ENCODE measurements at regions not wholly inside any gene's neighbourhood (a gene's known extent, or its start where the extent isn't known, plus 50 kb on each side); places are given as distances from the start of the nearest gene placed in this dataset.
A peak's percentile ranks its signal among the peaks of the same experiment; 100 is the strongest.

GRCh38 chr10:43943818-43944360 is 295.2 kb upstream of the ZNF32 start:
- DNase-seq (no peak), ATAC-seq (ENCODE audit: low read depth in 2 of 2) (no peak)
- H3K9me3 Mint-ChIP-seq = peaks cover 0 to 4% (median 0%) of the 10 kb centered on the region in 7 donors
- H3K36me3 Mint-ChIP-seq = no peaks in the 10 kb centered on the region
- Histone ChIP-seq H3K9me3 (ENCODE audit: control insufficient read depth in 2 of 2, low read length in 2 of 2) (no peaks in the 10 kb centered on the region), H3K27ac (ENCODE audit: insufficient read depth, low read length, poor library complexity, severe bottlenecking) (no peak overlapping the region), H3K4me1 (ENCODE audit: control insufficient read depth, insufficient read depth, low read length, poor library complexity, severe bottlenecking) (no peaks in the 10 kb centered on the region), H3K4me3 (ENCODE audit: low read depth, low read length) (no peak overlapping the region), H3K27me3 (ENCODE audit: control insufficient read depth, insufficient read depth, low read length) (no peaks in the 10 kb centered on the region), H3K36me3 (ENCODE audit: control insufficient read depth, insufficient read depth, low read length) (no peaks in the 10 kb centered on the region)
- H3K27me3 Mint-ChIP-seq = no peaks in the 10 kb centered on the region
- no peak overlapping the region for H3K4me3 Mint-ChIP-seq
- H3K4me1 Mint-ChIP-seq = peaks cover 0 to 6% (median 1%) of the 10 kb centered on the region in 4 donors
- H3K27ac Mint-ChIP-seq = no peak overlapping the region

- Histone ChIP-seq H3K4me3 (ENCODE audit: low read depth, low read length) (no peak overlapping the region), H3K36me3 (ENCODE audit: control insufficient read depth, insufficient read depth, low read length) (no peaks in the 10 kb centered on the region), H3K9me3 (ENCODE audit: control insufficient read depth in 2 of 2, low read length in 2 of 2) (no peaks in the 10 kb centered on the region), H3K27ac (ENCODE audit: insufficient read depth, low read length, poor library complexity, severe bottlenecking) (no peak overlapping the region), H3K27me3 (ENCODE audit: control insufficient read depth, insufficient read depth, low read length) (no peaks in the 10 kb centered on the region), H3K4me1 (ENCODE audit: control insufficient read depth, insufficient read depth, low read length, poor library complexity, severe bottlenecking) (no peaks in the 10 kb centered on the region)
- no peaks in the 10 kb centered on the region for H3K27me3 Mint-ChIP-seq
- H3K9me3 Mint-ChIP-seq = no peaks in the 10 kb centered on the region
- no peaks in the 10 kb centered on the region for H3K36me3 Mint-ChIP-seq
- DNase-seq (no peak), ATAC-seq (ENCODE audit: low read depth in 2 of 2) (no peak)
- H3K4me3 Mint-ChIP-seq = no peak overlapping the region
- peaks cover 0 to 6% (median 1%) of the 10 kb centered on the region in 4 donors for H3K4me1 Mint-ChIP-seq
- H3K27ac Mint-ChIP-seq = no peak overlapping the region
Observed at GRCh38 chr10:43943119-43943817, 294.6 kb upstream of the ZNF32 start.

- peaks cover 0 to 6% (median 1%) of the 10 kb centered on the region in 4 donors for H3K4me1 Mint-ChIP-seq
- no peak overlapping the region for H3K27ac ChIP-seq (ENCODE audit: insufficient read depth, low read length, poor library complexity, severe bottlenecking)
- no peaks in the 10 kb centered on the region for H3K36me3 Mint-ChIP-seq
- DNase-seq (no peak), ATAC-seq (ENCODE audit: low read depth in 2 of 2) (no peak)
- no peaks in the 10 kb centered on the region for H3K9me3 ChIP-seq (ENCODE audit: control insufficient read depth in 2 of 2, low read length in 2 of 2)
- H3K27me3 Mint-ChIP-seq = peaks cover 4% of the 10 kb centered on the region
- H3K27me3 ChIP-seq (ENCODE audit: control insufficient read depth, insufficient read depth, low read length) = no peaks in the 10 kb centered on the region
- no peak overlapping the region for H3K4me3 ChIP-seq (ENCODE audit: low read depth, low read length)
- no peaks in the 10 kb centered on the region for H3K9me3 Mint-ChIP-seq
- H3K4me1 ChIP-seq (ENCODE audit: control insufficient read depth, insufficient read depth, low read length, poor library complexity, severe bottlenecking) = no peaks in the 10 kb centered on the region
- peak overlapping the region in 1 of 3 donors; percentile 50 for H3K27ac Mint-ChIP-seq
- no peak overlapping the region for H3K4me3 Mint-ChIP-seq
- H3K36me3 ChIP-seq (ENCODE audit: control insufficient read depth, insufficient read depth, low read length) = no peaks in the 10 kb centered on the region
Observed at GRCh38 chr10:43942096-43942850, 293.6 kb upstream of the ZNF32 start.

- H3K27ac Mint-ChIP-seq = no peak overlapping the region
- H3K27ac ChIP-seq (ENCODE audit: insufficient read depth, low read length, poor library complexity, severe bottlenecking) = no peak overlapping the region
- ATAC-seq (ENCODE audit: low read depth in 2 of 2) = no peak
- H3K27me3 ChIP-seq (ENCODE audit: control insufficient read depth, insufficient read depth, low read length) = no peaks in the 10 kb centered on the region
- H3K27me3 Mint-ChIP-seq = peaks cover 4% of the 10 kb centered on the region
- no peak for DNase-seq
- H3K4me1 ChIP-seq (ENCODE audit: control insufficient read depth, insufficient read depth, low read length, poor library complexity, severe bottlenecking) = no peaks in the 10 kb centered on the region
- no peaks in the 10 kb centered on the region for H3K36me3 Mint-ChIP-seq
- no peaks in the 10 kb centered on the region for H3K9me3 Mint-ChIP-seq
- H3K36me3 ChIP-seq (ENCODE audit: control insufficient read depth, insufficient read depth, low read length) = no peaks in the 10 kb centered on the region
- no peak overlapping the region for H3K4me3 ChIP-seq (ENCODE audit: low read depth, low read length)
- peaks cover 0 to 6% (median 1%) of the 10 kb centered on the region in 4 donors for H3K4me1 Mint-ChIP-seq
- H3K4me3 Mint-ChIP-seq = no peak overlapping the region
- no peaks in the 10 kb centered on the region for H3K9me3 ChIP-seq (ENCODE audit: control insufficient read depth in 2 of 2, low read length in 2 of 2)
Observed at GRCh38 chr10:43940898-43941837, 292.5 kb upstream of the ZNF32 start.

GRCh38 chr10:43939939-43940820 is 291.5 kb upstream of the ZNF32 start:
- Mint-ChIP-seq H3K4me1 (peaks cover 0 to 6% (median 1%) of the 10 kb centered on the region in 4 donors), H3K4me3 (no peak overlapping the region), H3K27ac (no peak overlapping the region), H3K9me3 (no peaks in the 10 kb centered on the region), H3K27me3 (peaks cover 4% of the 10 kb centered on the region), H3K36me3 (no peaks in the 10 kb centered on the region)
- no peaks in the 10 kb centered on the region for H3K9me3 ChIP-seq (ENCODE audit: control insufficient read depth in 2 of 2, low read length in 2 of 2)
- peaks cover 1% of the 10 kb centered on the region for H3K27me3 ChIP-seq (ENCODE audit: control insufficient read depth, insufficient read depth, low read length)
- no peaks in the 10 kb centered on the region for H3K36me3 ChIP-seq (ENCODE audit: control insufficient read depth, insufficient read depth, low read length)
- ATAC-seq (ENCODE audit: low read depth in 2 of 2) = no peak
- DNase-seq = no peak
- no peaks in the 10 kb centered on the region for H3K4me1 ChIP-seq (ENCODE audit: control insufficient read depth, insufficient read depth, low read length, poor library complexity, severe bottlenecking)
- no peak overlapping the region for H3K27ac ChIP-seq (ENCODE audit: insufficient read depth, low read length, poor library complexity, severe bottlenecking)
- H3K4me3 ChIP-seq (ENCODE audit: low read depth, low read length) = no peak overlapping the region

GRCh38 chr10:43939389-43939938 is 290.8 kb upstream of the ZNF32 start:
- Mint-ChIP-seq H3K4me1 (peaks cover 0 to 6% (median 1%) of the 10 kb centered on the region in 4 donors), H3K9me3 (no peaks in the 10 kb centered on the region), H3K4me3 (no peak overlapping the region), H3K27ac (no peak overlapping the region), H3K36me3 (no peaks in the 10 kb centered on the region), H3K27me3 (peaks cover 4% of the 10 kb centered on the region)
- no peaks in the 10 kb centered on the region for H3K9me3 ChIP-seq (ENCODE audit: control insufficient read depth in 2 of 2, low read length in 2 of 2)
- H3K36me3 ChIP-seq (ENCODE audit: control insufficient read depth, insufficient read depth, low read length) = no peaks in the 10 kb centered on the region
- H3K4me1 ChIP-seq (ENCODE audit: control insufficient read depth, insufficient read depth, low read length, poor library complexity, severe bottlenecking) = no peaks in the 10 kb centered on the region
- no peak for ATAC-seq (ENCODE audit: low read depth in 2 of 2)
- DNase-seq = no peak
- H3K4me3 ChIP-seq (ENCODE audit: low read depth, low read length) = no peak overlapping the region
- no peak overlapping the region for H3K27ac ChIP-seq (ENCODE audit: insufficient read depth, low read length, poor library complexity, severe bottlenecking)
- H3K27me3 ChIP-seq (ENCODE audit: control insufficient read depth, insufficient read depth, low read length) = peaks cover 1% of the 10 kb centered on the region
